ENCODE measurements at regions not wholly inside any gene's neighbourhood (a gene's known extent, or its start where the extent isn't known, plus 50 kb on each side); places are given as distances from the start of the nearest gene placed in this dataset.

DNA sequence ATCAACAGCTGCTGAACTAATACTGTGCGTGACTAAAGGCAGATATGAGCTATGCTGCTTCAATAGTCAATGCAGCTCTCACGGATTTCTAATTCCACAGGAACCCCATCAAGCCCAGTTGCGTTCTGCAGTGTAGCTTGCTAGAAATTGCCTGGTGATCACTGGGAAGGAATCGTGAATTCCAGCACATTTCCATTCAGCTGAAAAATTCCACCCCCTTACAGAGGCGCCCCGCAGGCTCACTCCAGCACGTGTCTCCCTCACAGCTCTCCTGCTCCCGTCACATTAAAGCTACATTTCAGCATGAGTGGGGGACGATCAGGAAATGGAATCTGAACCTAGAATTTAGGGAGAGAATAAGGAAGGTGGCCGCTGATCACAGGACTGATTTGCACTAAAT lies 534.8 kb downstream of the TCERG1L start:
- no peak for DNase-seq

DNA sequence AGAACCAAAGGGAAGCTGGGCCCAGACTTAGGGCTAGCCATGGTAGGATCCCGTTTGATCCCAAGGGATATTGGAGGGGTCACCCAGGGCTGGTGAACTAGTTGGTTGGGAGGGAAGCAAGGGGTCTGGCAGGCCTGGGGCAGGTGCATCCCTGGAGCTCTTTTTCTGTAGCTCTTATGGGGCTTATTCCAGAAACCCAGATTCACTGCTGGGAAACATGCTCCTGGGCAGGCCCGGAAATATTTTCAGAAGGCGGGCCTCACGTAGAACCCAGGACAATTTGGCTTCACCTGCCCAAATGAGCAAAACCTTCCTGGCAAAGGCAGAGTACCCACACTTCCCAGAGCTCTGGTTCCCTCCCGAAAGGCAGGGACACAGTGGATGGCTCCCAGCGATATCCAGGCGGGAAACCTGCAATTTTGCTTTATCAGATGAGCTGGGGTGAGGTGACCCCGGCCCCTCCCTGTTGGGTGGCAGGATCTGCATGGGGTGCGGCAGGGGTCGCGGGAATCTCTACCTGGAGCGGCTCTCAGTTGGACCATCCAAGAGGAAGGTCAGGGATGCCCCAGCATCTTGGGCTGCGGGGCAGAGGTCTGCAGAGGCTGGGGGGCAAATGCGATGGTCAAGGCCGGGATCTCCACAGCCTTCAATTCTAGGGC lies 533.9 kb downstream of the TCERG1L start:
- DNase-seq: no peak

GRCh38 chr10:130778166-130778545 lies 533.4 kb downstream of the TCERG1L start:
- DNase-seq: no peak

DNA sequence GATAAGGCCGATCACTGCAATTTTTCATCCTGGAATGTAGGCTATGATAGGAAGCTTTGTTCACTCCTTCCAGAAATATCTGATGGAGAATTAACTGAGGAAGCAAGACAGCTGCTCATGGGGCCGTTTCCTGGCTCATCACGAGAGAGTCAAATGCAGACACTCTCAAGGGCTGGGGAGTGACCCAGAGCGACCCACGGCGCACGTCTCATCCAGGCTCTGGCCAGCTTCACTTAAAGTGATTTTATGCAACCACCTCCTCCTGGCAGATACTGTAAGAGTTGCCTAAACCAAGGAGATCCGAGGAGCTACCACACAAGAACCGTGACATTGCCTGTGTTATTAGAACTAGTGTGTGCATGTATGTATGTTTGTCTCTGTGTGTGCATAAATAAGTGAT lies 530.8 kb downstream of the TCERG1L start:
- DNase-seq: no peak

GRCh38 chr10:130781206-130781605 lies 530.3 kb downstream of the TCERG1L start:
- no peak for DNase-seq

- DNase-seq: no peak
Observed at GRCh38 chr10:130781623-130782022, 529.9 kb downstream of the TCERG1L start.

DNA sequence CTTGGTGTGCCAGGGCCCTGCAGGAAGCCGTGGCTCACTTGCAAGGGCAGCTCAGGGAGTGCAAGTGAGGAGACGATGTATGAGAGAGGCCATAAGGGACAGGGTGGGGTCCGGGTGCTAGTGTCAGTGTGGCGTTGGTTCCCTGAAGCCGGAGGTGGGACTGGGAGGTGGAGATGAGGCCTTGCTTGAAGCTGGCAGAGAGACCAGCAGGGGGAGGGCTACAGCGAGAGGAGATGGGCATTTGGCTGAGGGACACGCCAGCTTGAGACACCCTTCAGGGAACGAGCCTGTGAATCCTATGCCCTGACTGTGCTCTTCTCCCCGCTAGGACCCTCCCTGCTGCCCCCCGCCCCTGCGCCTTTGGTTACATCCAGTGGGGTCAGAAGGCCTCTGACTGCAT lies 529.1 kb downstream of the TCERG1L start:
- DNase-seq: no peak

GRCh38 chr10:130784326-130784725 lies 527.2 kb downstream of the TCERG1L start:
- DNase-seq: no peak

DNA sequence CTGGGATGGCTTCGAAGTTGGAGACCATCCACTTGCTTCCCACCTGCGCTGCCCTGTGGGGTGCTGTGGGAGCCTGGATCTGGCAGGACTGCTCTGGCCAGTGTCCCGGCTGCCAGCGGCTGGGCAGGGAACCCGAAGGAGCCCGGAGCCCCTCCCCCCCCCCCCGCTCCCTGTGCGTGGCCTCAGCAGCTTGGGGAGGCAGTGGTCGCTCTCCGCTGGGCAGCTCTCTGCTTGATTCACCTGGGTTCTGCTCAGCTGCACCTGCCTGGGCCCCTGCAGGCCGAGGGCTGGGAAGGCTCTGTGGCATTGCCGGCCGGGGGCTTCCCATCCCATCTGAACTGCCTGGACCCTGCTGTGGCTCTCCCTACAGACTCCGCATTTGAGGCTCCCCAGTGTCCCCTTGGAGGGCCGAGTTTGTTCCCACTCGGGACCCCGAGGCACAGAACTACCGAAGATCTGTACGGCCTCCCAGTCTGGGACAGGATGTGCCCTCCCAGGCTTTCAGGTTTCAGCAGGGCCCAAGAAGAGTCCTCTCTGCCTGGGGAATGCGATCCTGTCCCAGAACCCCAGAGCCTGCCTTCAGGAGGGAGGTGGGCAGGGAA lies 525.1 kb downstream of the TCERG1L start:
- DNase-seq: no peak

DNA sequence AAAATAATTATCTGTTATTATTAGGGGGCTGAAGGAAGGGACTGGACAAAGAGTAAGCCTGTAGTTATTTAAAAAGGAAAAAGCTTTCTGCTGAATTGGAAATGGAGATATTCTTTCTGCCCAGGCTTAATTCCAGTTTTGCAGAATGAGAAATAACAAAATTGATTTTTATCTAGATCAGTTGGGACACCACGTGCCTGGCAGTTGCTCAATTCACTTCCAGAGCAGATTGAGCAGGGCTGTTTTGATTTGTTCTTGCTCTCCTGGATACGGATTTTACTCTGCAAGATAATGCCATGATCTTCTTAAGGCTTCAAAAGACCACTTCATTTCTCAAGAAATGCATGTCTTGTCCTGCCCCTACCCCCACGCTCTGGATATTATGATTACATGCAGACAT lies 524.3 kb downstream of the TCERG1L start:
- no peak for DNase-seq

DNA sequence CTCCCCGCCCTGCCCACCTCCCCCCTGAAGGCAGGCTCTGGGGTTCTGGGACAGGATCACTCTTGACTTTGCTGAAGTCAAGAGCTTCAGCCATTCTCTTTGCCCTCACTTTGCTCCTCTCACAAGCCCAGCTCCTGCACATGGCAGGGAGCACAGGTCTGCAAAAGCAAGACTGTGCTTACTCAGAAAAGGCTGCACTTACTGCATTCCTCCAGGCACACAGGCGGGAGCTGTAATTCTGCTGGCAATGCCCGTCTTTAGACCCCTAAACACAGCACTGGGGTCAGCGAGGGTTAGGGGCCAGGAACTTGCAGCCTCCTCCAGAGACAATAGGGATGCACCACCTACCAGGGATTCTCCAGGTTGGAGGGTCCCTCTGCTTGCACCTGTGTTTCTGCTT lies 523.7 kb downstream of the TCERG1L start:
- DNase-seq: no peak

GRCh38 chr10:130790339-130790738 lies 521.2 kb downstream of the TCERG1L start:
- DNase-seq: no peak

DNA sequence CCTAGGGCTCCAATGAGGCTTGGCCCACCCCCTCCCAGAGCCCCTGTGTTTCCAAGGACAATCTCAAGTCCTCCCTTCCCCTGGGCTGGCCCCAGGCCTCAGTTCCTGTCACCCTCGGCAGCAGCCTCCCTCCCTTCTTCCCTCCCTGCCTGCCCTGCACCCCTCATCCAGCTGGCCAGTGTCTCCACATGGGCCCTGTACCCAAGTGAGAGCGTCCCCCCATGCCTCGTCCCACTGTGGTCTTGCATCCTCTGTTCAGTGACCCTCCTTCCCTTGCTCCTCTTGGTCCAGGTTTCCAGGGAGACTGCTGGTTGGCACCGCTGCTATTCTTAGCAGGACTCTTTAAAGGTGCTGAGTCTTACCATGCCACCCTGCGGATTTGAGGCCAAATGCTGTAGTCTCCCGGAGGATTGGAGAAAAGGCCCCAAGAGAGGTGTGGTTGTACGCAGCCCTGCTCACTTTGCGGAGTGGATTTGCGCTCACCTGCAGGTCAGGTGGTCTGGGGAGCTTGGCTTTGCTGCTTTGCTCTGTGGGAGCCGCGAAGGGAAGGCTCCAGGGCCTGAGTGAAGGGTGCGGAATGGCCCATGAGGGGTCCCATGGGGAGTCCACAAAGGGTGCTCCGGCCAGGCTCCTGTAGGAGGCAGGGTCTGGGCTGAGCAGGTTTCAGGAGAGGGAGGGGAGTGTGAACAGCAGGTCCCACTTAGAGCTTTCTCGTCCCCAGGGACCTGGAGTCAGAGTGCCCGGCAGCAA lies 519.2 kb downstream of the TCERG1L start:
- DNase-seq: no peak

DNA sequence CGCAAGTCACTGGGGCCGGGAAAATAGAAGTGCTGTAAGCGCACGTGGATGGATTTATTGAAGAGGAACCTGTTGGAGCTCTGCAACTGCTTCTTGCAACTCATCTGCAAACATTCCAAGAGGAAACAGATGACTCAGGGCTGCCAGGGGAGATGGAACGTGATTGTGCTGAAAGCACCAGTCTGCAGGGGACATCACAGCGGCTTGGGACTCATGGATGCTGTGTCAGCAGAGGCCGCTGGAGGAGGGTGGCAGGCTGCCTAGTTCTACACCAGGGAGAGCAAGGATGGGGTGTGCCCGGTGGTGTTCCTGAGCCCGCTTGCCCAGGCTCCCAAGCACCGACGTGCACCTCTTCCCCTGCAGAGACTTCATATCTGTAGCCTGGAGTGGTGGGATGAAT lies 515.7 kb downstream of the TCERG1L start:
- no peak for DNase-seq

- no peak for DNase-seq
Observed at GRCh38 chr10:130799532-130799931, 512.0 kb downstream of the TCERG1L start.

DNA sequence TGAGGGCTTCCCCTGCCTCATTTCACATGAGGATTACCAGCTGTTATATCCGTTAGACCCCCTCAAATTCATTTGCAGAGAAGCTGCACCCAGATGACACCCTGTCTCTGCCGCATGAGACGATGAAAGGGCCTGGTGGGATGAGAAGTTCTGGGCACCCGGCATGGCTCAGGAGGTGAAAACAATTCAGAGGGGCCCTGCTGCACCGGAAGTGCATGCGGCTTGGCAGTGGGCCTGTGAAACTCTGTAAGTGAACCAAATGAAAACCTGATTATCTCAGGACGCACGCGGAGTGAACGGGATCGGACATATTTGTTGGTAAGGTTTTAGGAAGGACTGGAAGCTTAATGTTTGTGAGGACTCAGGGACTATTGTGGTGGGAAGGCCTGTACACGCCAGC lies 511.2 kb downstream of the TCERG1L start:
- no peak for DNase-seq

- DNase-seq: no peak
Observed at GRCh38 chr10:130801276-130801675, 510.2 kb downstream of the TCERG1L start.

- no peak for DNase-seq
Observed at GRCh38 chr10:130801784-130802183, 509.7 kb downstream of the TCERG1L start.

GRCh38 chr10:130802301-130802700 lies 509.2 kb downstream of the TCERG1L start:
- DNase-seq: no peak

DNA sequence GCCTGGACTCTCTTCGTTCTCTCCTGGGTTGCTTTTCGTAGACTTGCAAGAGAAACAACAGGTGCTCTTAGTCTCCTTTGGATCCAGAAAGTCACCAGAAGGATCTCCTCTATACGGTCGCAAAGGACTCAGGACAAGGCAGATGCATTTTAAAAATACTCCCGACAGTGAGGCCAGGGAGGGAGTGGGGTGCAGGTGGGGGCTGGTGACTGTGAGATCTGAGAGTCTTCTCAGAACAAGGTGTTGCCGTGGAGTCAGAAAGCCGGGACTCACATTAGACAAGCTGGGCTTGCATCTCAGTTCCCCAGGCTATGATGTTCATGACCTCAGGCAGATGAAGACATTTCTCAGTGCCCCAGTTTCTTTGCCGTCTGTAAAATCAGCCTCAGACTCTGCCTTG lies 507.2 kb downstream of the TCERG1L start:
- no peak for DNase-seq

GRCh38 chr10:130804778-130805634 lies 506.5 kb downstream of the TCERG1L start:
- DNase-seq: no peak

GRCh38 chr10:130805635-130806030 lies 505.9 kb downstream of the TCERG1L start:
- no peak for DNase-seq

DNA sequence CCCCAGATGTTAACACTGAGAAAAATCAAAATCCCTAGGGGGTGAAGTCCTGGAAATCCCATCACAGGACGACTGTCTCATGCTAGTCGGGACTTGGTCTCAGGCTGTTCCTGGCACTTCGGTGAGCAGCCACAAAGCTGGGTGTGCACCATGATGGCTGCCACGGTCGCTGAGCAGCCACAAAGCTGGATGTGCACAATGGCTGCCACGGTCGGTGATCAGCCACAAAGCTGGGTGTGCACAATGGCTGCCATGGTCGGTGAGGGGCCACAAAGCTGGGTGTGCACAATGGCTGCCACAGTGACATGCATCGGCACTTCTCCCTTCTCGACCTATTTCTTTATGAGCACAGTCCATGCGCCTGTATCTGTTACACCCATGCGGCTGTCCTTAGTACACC lies 505.1 kb downstream of the TCERG1L start:
- DNase-seq: no peak

Data from effector CD8-positive, alpha-beta T cell (primary cell).